HEK293T (cell line): ENCODE measurements at regions not wholly inside any gene's neighbourhood (a gene's known extent, or its start where the extent isn't known, plus 50 kb on each side); places are given as distances from the start of the nearest gene placed in this dataset.

ENCODE experiments used
- ARNT ChIP-seq: fragments of 450-650 bp; IDR thresholded peaks from 2 replicates; pipeline ENCODE4 v1.6.1; 2017; ENCODE audit warnings: mild to moderate bottlenecking
- BHLHE40 ChIP-seq: fragments of 450-650 bp; IDR thresholded peaks from 2 replicates; pipeline ENCODE4 v1.6.1; 2016; ENCODE audit warnings: mild to moderate bottlenecking, moderate library complexity, borderline replicate concordance
- ELF4 ChIP-seq: fragments of 450-650 bp; IDR thresholded peaks from 2 replicates; pipeline ENCODE4 v1.6.1; 2017; ENCODE audit warnings: antibody characterized with exemption
- FOXA1 ChIP-seq: fragments of 450-650 bp; IDR thresholded peaks from 2 replicates; pipeline ENCODE4 v1.6.1; 2016; ENCODE audit warnings: mild to moderate bottlenecking
- FOXM1 ChIP-seq: fragments of 450-650 bp; IDR thresholded peaks from 2 replicates; pipeline ENCODE4 v1.6.1; 2017; ENCODE audit warnings: mild to moderate bottlenecking, borderline replicate concordance
- HDGF ChIP-seq: fragments of 450-650 bp; IDR thresholded peaks from 2 replicates; pipeline ENCODE4 v1.6.1; 2017; ENCODE audit warnings: antibody characterized with exemption, borderline replicate concordance
- NFRKB ChIP-seq: fragments of 450-650 bp; IDR thresholded peaks from 2 replicates; pipeline ENCODE4 v1.6.1; 2016; ENCODE audit warnings: mild to moderate bottlenecking, moderate library complexity
- SP1 ChIP-seq: fragments of 450-650 bp; IDR thresholded peaks from 2 replicates; pipeline ENCODE4 v1.6.1; 2017
- TARDBP ChIP-seq: fragments of 450-650 bp; IDR thresholded peaks from 2 replicates; pipeline ENCODE4 v1.6.1; 2016
- ZNF384 ChIP-seq: fragments of 450-650 bp; IDR thresholded peaks from 2 replicates; pipeline ENCODE4 v1.6.1; 2016
- TF ChIP-seq, protein P1 (sequence below): fragments of 450-650 bp; IDR thresholded peaks from 2 replicates; pipeline ENCODE4 v1.6.1; 2016

DNA sequence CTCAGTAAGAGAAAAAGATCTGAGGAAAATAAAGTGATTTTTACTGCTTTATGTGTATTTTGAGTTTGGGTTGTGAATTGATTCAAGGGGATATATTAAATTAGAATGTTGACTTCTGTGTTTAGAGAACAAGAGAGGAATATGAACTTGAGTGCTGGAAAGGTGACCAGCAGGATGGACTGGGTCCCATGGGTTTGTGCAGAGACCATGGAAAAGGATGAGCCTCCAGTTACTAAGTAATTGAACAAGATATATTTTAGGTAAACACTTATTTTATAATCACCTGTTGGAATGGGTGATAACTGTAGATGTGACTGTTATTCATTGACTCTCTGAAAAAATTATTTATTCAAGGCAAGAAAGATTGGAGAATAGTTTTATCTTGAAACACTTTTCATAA is 82.0 kb upstream of the TOP3B start:
- TF ChIP-seq SP1: no peak
- TF ChIP-seq ZNF384: no peak
- TF ChIP-seq BHLHE40: no peak
- no peak for TF ChIP-seq NFRKB
- TF ChIP-seq FOXA1: no peak
- TF ChIP-seq HDGF: no peak
- TF ChIP-seq FOXM1: no peak
- TF ChIP-seq ELF4: no peak
- TF ChIP-seq TARDBP: no peak
- TF ChIP-seq, protein P1, sequence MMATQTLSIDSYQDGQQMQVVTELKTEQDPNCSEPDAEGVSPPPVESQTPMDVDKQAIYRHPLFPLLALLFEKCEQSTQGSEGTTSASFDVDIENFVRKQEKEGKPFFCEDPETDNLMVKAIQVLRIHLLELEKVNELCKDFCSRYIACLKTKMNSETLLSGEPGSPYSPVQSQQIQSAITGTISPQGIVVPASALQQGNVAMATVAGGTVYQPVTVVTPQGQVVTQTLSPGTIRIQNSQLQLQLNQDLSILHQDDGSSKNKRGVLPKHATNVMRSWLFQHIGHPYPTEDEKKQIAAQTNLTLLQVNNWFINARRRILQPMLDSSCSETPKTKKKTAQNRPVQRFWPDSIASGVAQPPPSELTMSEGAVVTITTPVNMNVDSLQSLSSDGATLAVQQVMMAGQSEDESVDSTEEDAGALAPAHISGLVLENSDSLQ: no peak
- TF ChIP-seq ARNT: no peak
